DND-41 (cell line): ENCODE measurements at regions not wholly inside any gene's neighbourhood (a gene's known extent, or its start where the extent isn't known, plus 50 kb on each side); places are given as distances from the start of the nearest gene placed in this dataset.

Source experiments
- ATAC-seq: fragments of 200-7000 bp; cut with Tn5 transposase; 3 replicates; pipeline ENCODE4 v1.9.1; 2021; ENCODE audit warnings: low read depth; ENCODE audit not compliant: insufficient read depth
- DNase-seq: peaks from one replicate; pipeline ENCODE4 v3.0.0-alpha.2; 2020
- H2AFZ ChIP-seq: 2 replicates; pipeline ENCODE4 v1.6.0; 2012; ENCODE audit warnings: low read depth, low read length
- H3K27ac ChIP-seq: 2 replicates; pipeline ENCODE4 v1.5.1; 2012; ENCODE audit warnings: low read length, inconsistent platforms
- H3K27me3 ChIP-seq: fragments of 200-600 bp; sonication (generic); 2 replicates; pipeline ENCODE4 v1.6.0; 2012; ENCODE audit warnings: low read length, mild to moderate bottlenecking, inconsistent platforms; ENCODE audit not compliant: insufficient read depth, poor library complexity
- H3K36me3 ChIP-seq: 2 replicates; pipeline ENCODE4 v1.5.1; 2012; ENCODE audit warnings: low read length, inconsistent platforms; ENCODE audit not compliant: insufficient read depth
- H3K4me1 ChIP-seq: 2 replicates; pipeline ENCODE4 v1.5.1; 2012; ENCODE audit warnings: mild to moderate bottlenecking, low read length; ENCODE audit not compliant: insufficient read depth
- H3K4me2 ChIP-seq: 2 replicates; pipeline ENCODE4 v1.6.0; 2012; ENCODE audit warnings: mild to moderate bottlenecking, moderate library complexity, low read length, inconsistent platforms; ENCODE audit not compliant: insufficient read depth
- H3K4me3 ChIP-seq, 2 experiments: fragments of 200-600 bp in 1 of 2; shearing (Covaris generic) in 1 of 2; 2 replicates each; pipeline ENCODE4 v1.5.1; 2012 to 2016; ENCODE audit warnings: inconsistent platforms in 2 of 2, low read length in 2 of 2, mild to moderate bottlenecking in 2 of 2, low read depth in 1 of 2, moderate library complexity in 1 of 2
- H3K79me2 ChIP-seq: 2 replicates; pipeline ENCODE4 v1.6.0; 2012; ENCODE audit warnings: low read length, inconsistent platforms; ENCODE audit not compliant: insufficient read depth
- H3K9ac ChIP-seq: 2 replicates; pipeline ENCODE4 v1.6.0; 2012; ENCODE audit warnings: low read depth, mild to moderate bottlenecking, inconsistent platforms, low read length, moderate library complexity
- H3K9me3 ChIP-seq: 2 replicates; pipeline ENCODE4 v1.5.1; 2012; ENCODE audit warnings: low read length, moderate library complexity, mild to moderate bottlenecking, inconsistent platforms; ENCODE audit not compliant: insufficient read depth, severe bottlenecking
- H4K20me1 ChIP-seq: 2 replicates; pipeline ENCODE4 v1.6.0; 2012; ENCODE audit warnings: low read length; ENCODE audit not compliant: insufficient read depth
- CTCF ChIP-seq: IDR thresholded peaks from 2 replicates; pipeline ENCODE4 v1.5.1; 2012; ENCODE audit warnings: borderline replicate concordance, low read length, moderate library complexity, mild to moderate bottlenecking; ENCODE audit not compliant: poor library complexity, severe bottlenecking; ENCODE audit errors: extremely low read depth
- EZH2 ChIP-seq: IDR thresholded peaks from 3 replicates; pipeline ENCODE4 v1.6.1; 2012; ENCODE audit warnings: borderline replicate concordance, low read depth, mild to moderate bottlenecking, moderate library complexity, low read length, inconsistent platforms; ENCODE audit not compliant: severe bottlenecking

- TF ChIP-seq CTCF (no peak), EZH2 (no peak)
- H3K9me3 ChIP-seq: no peaks in the 10 kb centered on the region
- no peak overlapping the region for H3K4me2 ChIP-seq
- DNase-seq: no peak
- H3K79me2 ChIP-seq: no peaks in the 10 kb centered on the region
- H3K36me3 ChIP-seq: no peaks in the 10 kb centered on the region
- no peaks in the 10 kb centered on the region for H3K27me3 ChIP-seq
- H3K4me3 ChIP-seq: no peak overlapping the region
- ATAC-seq: no peak
- no peaks in the 10 kb centered on the region for H4K20me1 ChIP-seq
- H3K4me1 ChIP-seq: no peaks in the 10 kb centered on the region
- no peak overlapping the region for H3K27ac ChIP-seq
- H2AFZ ChIP-seq: no peak overlapping the region
- no peak overlapping the region for H3K9ac ChIP-seq
Measured at GRCh38 chr6:131353106-131353505, 217.8 kb downstream of the AKAP7 start.

GRCh38 chr6:131353876-131354275 is 218.6 kb downstream of the AKAP7 start:
- no peak for ATAC-seq

GRCh38 chr6:131354356-131354755 is 218.7 kb upstream of the ARG1 start:
- no peaks in the 10 kb centered on the region for H3K36me3 ChIP-seq
- TF ChIP-seq CTCF: no peak
- TF ChIP-seq EZH2: no peak
- no peak overlapping the region for H2AFZ ChIP-seq
- no peak overlapping the region for H3K9ac ChIP-seq
- ATAC-seq (no peak), DNase-seq (no peak)
- no peaks in the 10 kb centered on the region for H3K4me1 ChIP-seq
- H4K20me1 ChIP-seq: no peaks in the 10 kb centered on the region
- no peak overlapping the region for H3K4me2 ChIP-seq
- no peak overlapping the region for H3K4me3 ChIP-seq
- H3K27ac ChIP-seq: no peak overlapping the region
- H3K9me3 ChIP-seq: no peaks in the 10 kb centered on the region
- no peaks in the 10 kb centered on the region for H3K79me2 ChIP-seq
- H3K27me3 ChIP-seq: no peaks in the 10 kb centered on the region

More at GRCh38 chr6:131353876-131354275, 218.6 kb downstream of the AKAP7 start:
- Histone ChIP-seq H3K36me3 (no peaks in the 10 kb centered on the region), H3K4me1 (no peaks in the 10 kb centered on the region), H3K4me3 (no peak overlapping the region), H2AFZ (no peak overlapping the region), H3K9me3 (no peaks in the 10 kb centered on the region), H3K79me2 (no peaks in the 10 kb centered on the region), H3K27ac (no peak overlapping the region), H3K9ac (no peak overlapping the region), H3K27me3 (no peaks in the 10 kb centered on the region), H3K4me2 (no peak overlapping the region), H4K20me1 (no peaks in the 10 kb centered on the region)
- no peak for DNase-seq
- TF ChIP-seq CTCF (no peak), EZH2 (no peak)

GRCh38 chr6:131356161-131356560 is 216.9 kb upstream of the ARG1 start:
- Histone ChIP-seq H3K9me3 (no peaks in the 10 kb centered on the region), H2AFZ (no peak overlapping the region), H3K4me3 (no peak overlapping the region), H3K4me2 (no peak overlapping the region), H3K27ac (no peak overlapping the region), H3K9ac (no peak overlapping the region), H3K4me1 (no peaks in the 10 kb centered on the region), H4K20me1 (no peaks in the 10 kb centered on the region), H3K36me3 (no peaks in the 10 kb centered on the region), H3K79me2 (no peaks in the 10 kb centered on the region), H3K27me3 (no peaks in the 10 kb centered on the region)
- TF ChIP-seq CTCF (no peak), EZH2 (no peak)
- no peak for DNase-seq
- no peak for ATAC-seq
